NCI-H187 (cell line): ENCODE measurements at regions not wholly inside any gene's neighbourhood (a gene's known extent, or its start where the extent isn't known, plus 50 kb on each side); places are given as distances from the start of the nearest gene placed in this dataset.

ENCODE experiments used
- DNase-seq, 2 experiments: peaks; one replicate each; lab custom pipeline; 2025; lab: John Stamatoyannopoulos, UW

- DNase-seq: no peak
These were observed 228.8 kb downstream of the CDH11 start for GRCh38 chr16:64892835-64893785.

GRCh38 chr16:64889446-64889845, 232.4 kb downstream of the CDH11 start:
- no peak for DNase-seq

GRCh38 chr16:64887651-64888050, 234.2 kb downstream of the CDH11 start:
- no peak for DNase-seq

DNA sequence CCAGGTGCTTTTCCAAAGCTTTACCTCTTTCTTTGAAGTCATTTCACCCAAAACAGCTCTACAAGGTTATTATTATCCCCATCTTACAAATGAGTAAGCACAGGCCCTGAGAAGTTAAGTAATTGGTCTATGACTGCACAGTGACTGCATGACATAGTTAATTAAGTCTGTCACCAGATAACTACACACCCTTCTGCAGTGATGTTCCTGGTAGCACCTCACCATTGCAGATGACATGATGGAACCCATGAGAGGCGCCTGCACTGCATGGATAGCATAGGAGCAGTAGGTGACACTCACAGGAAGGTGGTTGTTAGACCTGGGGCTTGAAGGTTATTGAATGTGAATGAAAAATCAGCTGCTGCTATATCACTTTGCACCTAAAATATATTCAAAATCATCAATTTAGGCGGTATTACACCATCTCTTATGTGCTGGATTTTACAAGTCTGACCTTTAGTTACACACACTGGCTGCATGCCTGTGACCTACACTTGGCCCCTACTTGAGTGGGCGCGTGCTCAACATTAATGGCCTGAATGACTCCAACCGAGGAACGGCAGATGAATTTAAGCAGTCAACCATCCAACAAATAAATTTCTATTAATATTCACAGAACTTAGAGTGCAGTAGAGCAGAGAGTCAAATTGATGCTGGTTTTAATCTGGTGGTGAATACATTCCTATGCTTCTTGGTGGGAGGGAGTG, 239.6 kb downstream of the CDH11 start:
- no peak for DNase-seq

DNA sequence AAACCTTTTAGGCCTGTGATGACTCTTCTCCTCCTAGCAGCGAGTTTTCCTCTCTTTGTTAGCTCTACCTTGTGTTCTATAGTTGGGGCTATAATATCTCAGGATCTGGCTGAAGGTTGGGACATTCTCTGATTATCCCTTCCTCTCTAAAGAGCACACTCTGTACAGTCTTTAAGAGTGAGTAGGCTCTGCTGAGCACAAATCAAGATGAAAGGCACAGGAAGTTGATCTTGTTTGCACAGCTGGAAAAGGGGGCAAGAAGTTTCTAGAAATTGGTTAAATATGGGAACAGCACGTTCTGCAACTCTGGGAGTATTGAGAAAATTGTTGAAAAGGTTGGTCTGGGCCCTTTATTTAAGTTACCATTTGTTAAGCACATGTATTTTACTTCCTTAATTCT, 240.9 kb downstream of the CDH11 start:
- DNase-seq: no peak

DNA sequence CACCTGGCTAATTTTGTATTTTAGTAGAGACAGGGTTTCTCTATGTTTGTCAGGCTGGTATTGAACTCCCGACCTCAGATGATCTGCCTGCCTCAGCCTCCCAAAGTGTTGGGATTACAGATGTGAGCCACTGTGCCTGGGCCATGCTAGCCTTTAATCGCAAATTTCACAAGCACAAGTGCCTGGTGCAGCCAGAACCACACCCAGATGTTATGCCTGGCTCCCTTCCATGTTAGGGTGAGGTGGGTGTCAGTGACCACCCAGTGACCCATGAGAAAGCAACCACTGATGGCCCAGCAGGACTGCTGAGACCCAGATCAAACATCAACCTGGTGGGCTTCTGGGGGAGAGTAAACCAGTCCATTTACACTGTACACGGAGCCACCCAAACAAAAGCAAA, 241.9 kb downstream of the CDH11 start:
- DNase-seq: no peak

- DNase-seq: no peak
These were observed 242.9 kb downstream of the CDH11 start for GRCh38 chr16:64878940-64879339.

DNA sequence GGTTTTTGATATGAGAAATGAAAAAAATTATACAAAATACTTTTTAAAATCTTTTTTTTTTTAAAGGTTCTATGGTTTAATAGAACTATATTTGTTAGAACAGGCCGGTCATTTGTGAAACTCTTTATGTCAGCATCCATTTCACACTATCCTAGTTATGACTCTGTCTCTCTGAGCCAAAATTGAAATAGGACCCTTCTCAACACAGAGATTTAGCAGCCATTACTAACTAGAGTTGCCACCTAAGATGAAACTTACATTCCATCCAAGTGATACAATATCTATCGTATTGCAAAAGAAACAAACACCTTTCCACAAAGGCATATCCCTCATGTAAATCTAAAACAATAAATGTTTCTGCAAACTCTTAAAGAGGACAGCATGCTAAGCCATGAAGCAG, 249.8 kb downstream of the CDH11 start:
- no peak for DNase-seq

DNA sequence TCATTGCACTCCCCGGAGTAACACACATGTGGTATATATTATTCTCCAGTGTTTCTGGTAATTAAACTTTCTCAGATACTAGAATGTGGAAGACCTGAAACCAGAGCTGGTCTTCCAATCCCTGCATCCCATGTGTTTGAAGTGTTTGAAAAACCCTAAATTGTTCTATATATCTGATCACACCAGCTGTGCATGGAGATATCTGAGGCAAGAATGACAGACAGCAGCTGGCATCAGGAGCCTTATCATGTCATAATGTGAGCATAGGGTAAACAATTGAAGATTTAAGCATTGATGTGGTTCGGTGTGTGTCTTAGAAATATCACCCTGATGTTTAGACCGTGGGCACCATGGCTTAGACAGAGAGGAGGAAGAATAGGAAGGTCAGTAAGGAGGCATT, 251.0 kb downstream of the CDH11 start:
- DNase-seq: no peak

DNA sequence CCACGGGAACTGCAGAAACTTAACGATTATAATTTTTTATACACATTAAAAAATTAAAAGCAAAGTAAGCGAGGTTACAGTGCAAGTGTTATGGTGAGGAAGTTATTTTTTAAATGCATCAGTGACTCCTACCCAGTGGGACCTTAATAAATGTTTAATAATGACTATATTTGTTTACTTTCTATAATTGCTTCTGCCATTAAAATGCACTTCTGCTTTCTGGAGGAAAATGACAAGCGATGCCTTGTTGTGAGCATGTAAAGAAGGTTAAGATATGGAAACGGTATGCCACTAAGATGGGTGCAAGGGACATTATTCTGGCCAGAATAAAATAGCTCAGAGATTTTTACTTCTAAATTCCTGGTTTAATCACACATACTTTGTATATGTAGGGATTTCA, 252.1 kb downstream of the CDH11 start:
- no peak for DNase-seq

DNA sequence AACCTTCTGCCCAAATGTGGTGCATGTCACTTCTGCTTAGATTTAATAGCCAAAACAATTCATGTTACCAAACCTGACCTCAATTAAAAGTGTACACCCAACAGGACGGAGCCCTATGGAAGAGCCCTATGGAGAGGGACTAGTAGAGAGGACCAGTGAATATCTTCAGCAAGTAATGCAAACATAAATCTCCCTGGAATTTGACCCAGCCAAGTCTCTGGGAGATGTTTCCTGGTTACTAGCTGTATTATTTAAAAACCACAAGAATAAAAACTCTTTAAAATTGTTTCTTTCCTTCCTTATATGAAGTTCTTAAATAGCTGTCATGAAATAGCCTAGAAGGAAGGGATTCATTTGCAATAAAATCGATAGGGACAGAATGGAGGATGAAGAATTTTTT, 255.8 kb downstream of the CDH11 start:
- no peak for DNase-seq

- no peak for DNase-seq
These were observed 256.7 kb downstream of the CDH11 start for GRCh38 chr16:64865069-64865696.

DNA sequence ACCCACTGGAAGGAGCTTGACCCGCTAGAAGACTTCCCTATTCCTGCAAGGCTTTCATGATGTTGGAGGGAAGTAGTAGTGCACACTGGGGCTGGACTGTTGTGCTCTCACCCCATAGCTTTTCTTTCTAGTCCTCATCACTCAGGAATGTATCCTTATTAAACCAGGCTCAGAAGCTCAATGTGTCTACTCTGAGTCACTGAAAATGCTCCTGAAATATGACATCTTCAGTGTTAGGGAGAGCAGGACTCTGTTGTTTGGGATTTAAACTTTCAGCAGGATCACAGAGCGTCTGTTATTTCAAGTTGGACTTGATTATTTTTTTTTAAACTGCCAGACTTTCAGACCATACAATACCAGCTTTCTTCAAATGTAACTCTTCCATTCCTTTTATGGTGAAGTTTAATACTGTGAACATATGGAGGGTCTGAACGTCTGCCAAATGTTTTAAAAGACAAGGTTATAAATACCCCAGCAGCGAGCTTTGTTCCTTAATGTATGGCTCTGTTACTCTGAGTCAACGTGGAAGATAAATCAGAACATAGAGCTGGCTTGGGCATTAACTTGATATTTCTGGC, 257.5 kb downstream of the CDH11 start:
- no peak for DNase-seq

DNA sequence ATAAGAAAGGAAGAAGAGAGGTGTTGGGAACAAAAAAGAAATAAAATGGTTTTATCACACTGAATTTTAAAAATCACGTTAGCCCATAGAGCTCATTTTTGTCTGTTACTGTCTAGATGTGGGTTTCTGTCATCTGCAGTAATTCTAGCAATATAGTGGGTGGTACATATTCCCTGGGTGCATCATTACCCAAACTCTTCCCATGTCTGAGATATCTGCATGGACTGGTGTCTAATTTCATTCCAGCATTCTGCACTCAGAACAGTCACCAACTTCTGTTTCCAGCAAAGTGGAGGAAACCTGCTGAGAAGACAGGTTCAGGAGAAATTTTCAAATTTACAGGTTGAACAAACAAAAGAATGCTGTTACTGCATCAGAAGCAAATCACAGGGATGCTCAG, 263.8 kb downstream of the CDH11 start:
- DNase-seq: no peak

DNA sequence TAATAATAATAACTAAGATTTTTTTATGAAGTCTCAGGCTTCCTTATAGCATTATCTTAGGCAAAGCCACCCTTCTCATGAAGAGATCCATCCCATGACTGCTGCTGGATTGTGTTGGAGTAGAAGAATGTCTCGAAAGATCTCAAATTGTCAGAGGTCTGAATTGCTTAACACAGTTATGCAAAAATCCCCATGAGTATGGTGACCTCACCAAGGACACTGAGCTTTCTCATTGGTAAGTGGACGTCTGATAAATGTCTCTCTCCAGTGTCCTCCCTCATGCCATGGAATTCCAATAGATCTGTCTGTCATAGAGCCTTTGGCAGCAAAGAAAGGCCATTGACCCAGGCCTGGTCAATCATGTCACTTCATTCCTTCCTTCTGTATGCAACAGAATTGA, 264.5 kb downstream of the CDH11 start:
- no peak for DNase-seq

- no peak for DNase-seq
These were observed 268.3 kb downstream of the CDH11 start for GRCh38 chr16:64853551-64853950.

GRCh38 chr16:64846966-64847365, 274.9 kb downstream of the CDH11 start:
- DNase-seq: no peak

- DNase-seq: no peak
These were observed 276.8 kb downstream of the CDH11 start for GRCh38 chr16:64845071-64845470.

- DNase-seq: no peak
These were observed 280.4 kb downstream of the CDH11 start for GRCh38 chr16:64841482-64841881.

- no peak for DNase-seq
These were observed 280.8 kb downstream of the CDH11 start for GRCh38 chr16:64841071-64841470.

DNA sequence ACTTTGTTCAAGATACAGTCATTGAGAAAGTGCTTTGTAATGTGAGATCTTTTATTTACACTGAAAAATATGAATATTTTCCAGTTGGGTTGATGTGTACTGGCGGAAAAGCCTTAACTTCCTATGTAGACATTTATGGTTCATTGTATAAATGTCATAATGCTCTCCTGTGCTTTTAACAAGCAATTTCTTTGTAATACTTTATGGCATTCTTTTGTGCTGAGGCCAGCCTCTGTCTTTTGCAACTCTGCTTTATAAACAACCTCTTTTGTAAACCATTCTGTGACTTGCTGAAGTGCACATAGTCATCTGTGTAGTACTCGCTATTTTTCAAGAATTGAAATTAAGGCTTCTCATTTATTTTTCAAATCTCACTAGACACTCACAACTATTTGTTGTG, 291.2 kb downstream of the CDH11 start:
- no peak for DNase-seq

DNA sequence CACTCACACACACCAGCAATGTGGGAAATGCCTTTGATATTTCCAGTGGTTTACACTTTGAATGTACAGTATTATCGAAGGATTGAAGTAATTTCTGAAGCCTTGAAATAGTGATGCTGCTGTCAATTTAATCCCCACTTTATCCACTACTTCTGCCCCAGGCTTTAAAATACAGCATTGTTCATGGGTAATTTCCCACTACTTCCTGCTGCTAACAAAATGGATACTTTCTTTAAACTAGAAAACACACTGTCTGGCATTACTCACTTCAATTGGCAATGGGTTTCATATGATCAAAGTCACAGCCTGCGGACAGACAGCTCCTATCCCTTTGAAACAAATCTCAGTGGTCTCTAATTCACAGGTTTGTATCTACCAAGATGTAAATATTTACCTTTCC, 292.2 kb downstream of the CDH11 start:
- DNase-seq: no peak

DNA sequence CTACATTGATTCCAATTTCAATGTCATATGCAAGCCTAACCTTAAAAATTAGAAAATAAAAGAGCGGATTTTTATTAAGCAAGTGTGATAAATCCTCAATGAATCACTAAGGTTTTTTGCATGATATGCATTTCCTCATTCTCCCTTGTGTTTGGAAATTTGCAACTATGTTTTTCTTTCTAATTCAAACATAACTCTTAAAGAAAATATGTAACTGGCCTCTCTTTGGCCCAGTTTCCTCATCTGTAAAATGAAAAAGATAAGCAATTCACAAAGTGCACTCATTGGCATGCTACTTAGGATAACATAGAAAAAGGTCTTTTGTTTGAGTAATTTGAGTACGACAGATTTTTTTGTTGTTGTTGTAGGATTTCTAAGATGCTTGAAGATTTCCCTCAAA, 295.5 kb downstream of the CDH11 start:
- DNase-seq: no peak
